ENCODE measurements at regions not wholly inside any gene's neighbourhood (a gene's known extent, or its start where the extent isn't known, plus 50 kb on each side); places are given as distances from the start of the nearest gene placed in this dataset.

GRCh38 chr1:212201461-212201860, 83.7 kb upstream of the PPP2R5A start:
- H3K27ac ChIP-seq (ENCODE audit: low read depth in 2 of 2, low read length in 2 of 2): no peak overlapping the region
- H3K9me3 ChIP-seq (ENCODE audit: control insufficient read depth in 2 of 3, insufficient read depth in 1 of 3, low read length in 3 of 3): no peaks in the 10 kb centered on the region
- DNase-seq (no peak), FAIRE-seq (no peak)
- H3K9ac ChIP-seq (ENCODE audit: low read length in 3 of 3): no peak overlapping the region
- H3K4me3 ChIP-seq (ENCODE audit: low read length in 3 of 3): no peak overlapping the region
- TF ChIP-seq CTCF (IDR thresholded peaks at IDR 0.05; ENCODE audit: borderline replicate concordance, extremely low read depth, insufficient read depth): no peak
- no peaks in the 10 kb centered on the region for H3K27me3 ChIP-seq (ENCODE audit: control insufficient read depth, insufficient read depth, low read length)
- peaks cover 0 to 2% (median 0%) of the 10 kb centered on the region in 3 donors for H3K4me1 ChIP-seq (ENCODE audit: control insufficient read depth in 2 of 3, insufficient read depth in 2 of 3, low read depth in 1 of 3, low read length in 3 of 3)
- intact Hi-C loops (cut with DNase I): no loop called here
- no peaks in the 10 kb centered on the region for H3K36me3 ChIP-seq (ENCODE audit: control insufficient read depth in 2 of 3, insufficient read depth in 3 of 3, low read length in 3 of 3)

- no peak for DNase-seq
- intact Hi-C loops (cut with DNase I): no loop called here
- TF ChIP-seq CTCF (IDR thresholded peaks at IDR 0.05; ENCODE audit: borderline replicate concordance, extremely low read depth, insufficient read depth): no peak
- FAIRE-seq: no peak
- no peaks in the 10 kb centered on the region for H3K36me3 ChIP-seq (ENCODE audit: control insufficient read depth in 2 of 3, insufficient read depth in 3 of 3, low read length in 3 of 3)
- H3K4me1 ChIP-seq (ENCODE audit: control insufficient read depth in 2 of 3, insufficient read depth in 2 of 3, low read depth in 1 of 3, low read length in 3 of 3): peaks cover 0 to 2% (median 0%) of the 10 kb centered on the region in 3 donors
- H3K9me3 ChIP-seq (ENCODE audit: control insufficient read depth in 2 of 3, insufficient read depth in 1 of 3, low read length in 3 of 3): no peaks in the 10 kb centered on the region
- H3K27me3 ChIP-seq (ENCODE audit: control insufficient read depth, insufficient read depth, low read length): no peaks in the 10 kb centered on the region
- H3K27ac ChIP-seq (ENCODE audit: low read depth in 2 of 2, low read length in 2 of 2): no peak overlapping the region
- no peak overlapping the region for H3K4me3 ChIP-seq (ENCODE audit: low read length in 3 of 3)
- H3K9ac ChIP-seq (ENCODE audit: low read length in 3 of 3): no peak overlapping the region
Measured at GRCh38 chr1:212203630-212204029, 81.6 kb upstream of the PPP2R5A start.

GRCh38 chr1:212205006-212205405, 80.2 kb upstream of the PPP2R5A start:
- H3K4me1 ChIP-seq (ENCODE audit: control insufficient read depth in 2 of 3, insufficient read depth in 2 of 3, low read depth in 1 of 3, low read length in 3 of 3): peaks cover 0 to 2% (median 0%) of the 10 kb centered on the region in 3 donors
- no peaks in the 10 kb centered on the region for H3K27me3 ChIP-seq (ENCODE audit: control insufficient read depth, insufficient read depth, low read length)
- no peak overlapping the region for H3K4me3 ChIP-seq (ENCODE audit: low read length in 3 of 3)
- H3K36me3 ChIP-seq (ENCODE audit: control insufficient read depth in 2 of 3, insufficient read depth in 3 of 3, low read length in 3 of 3): no peaks in the 10 kb centered on the region
- intact Hi-C loops (cut with DNase I): no loop called here
- no peak overlapping the region for H3K9ac ChIP-seq (ENCODE audit: low read length in 3 of 3)
- H3K27ac ChIP-seq (ENCODE audit: low read depth in 2 of 2, low read length in 2 of 2): no peak overlapping the region
- H3K9me3 ChIP-seq (ENCODE audit: control insufficient read depth in 2 of 3, insufficient read depth in 1 of 3, low read length in 3 of 3): no peaks in the 10 kb centered on the region
- no peak for FAIRE-seq
- DNase-seq: no peak
- no peak for TF ChIP-seq CTCF (IDR thresholded peaks at IDR 0.05; ENCODE audit: borderline replicate concordance, extremely low read depth, insufficient read depth)

GRCh38 chr1:212205843-212206242, 79.4 kb upstream of the PPP2R5A start:
- intact Hi-C loops (cut with DNase I): no loop called here
- no peak for TF ChIP-seq CTCF (IDR thresholded peaks at IDR 0.05; ENCODE audit: borderline replicate concordance, extremely low read depth, insufficient read depth)

More at GRCh38 chr1:212205843-212206242, 79.4 kb upstream of the PPP2R5A start:
- FAIRE-seq (no peak), DNase-seq (no peak)
- Histone ChIP-seq H3K27ac (ENCODE audit: low read depth in 2 of 2, low read length in 2 of 2) (no peak overlapping the region), H3K27me3 (ENCODE audit: control insufficient read depth, insufficient read depth, low read length) (no peaks in the 10 kb centered on the region), H3K9ac (ENCODE audit: low read length in 3 of 3) (no peak overlapping the region), H3K36me3 (ENCODE audit: control insufficient read depth in 2 of 3, insufficient read depth in 3 of 3, low read length in 3 of 3) (no peaks in the 10 kb centered on the region), H3K4me1 (ENCODE audit: control insufficient read depth in 2 of 3, insufficient read depth in 2 of 3, low read depth in 1 of 3, low read length in 3 of 3) (peaks cover 0 to 2% (median 0%) of the 10 kb centered on the region in 3 donors), H3K4me3 (ENCODE audit: low read length in 3 of 3) (no peak overlapping the region), H3K9me3 (ENCODE audit: control insufficient read depth in 2 of 3, insufficient read depth in 1 of 3, low read length in 3 of 3) (no peaks in the 10 kb centered on the region)

Measured in kidney (tissue), 13 donors.